HCT116 (cell line): ENCODE measurements at regions not wholly inside any gene's neighbourhood (a gene's known extent, or its start where the extent isn't known, plus 50 kb on each side); places are given as distances from the start of the nearest gene placed in this dataset.

Experiments used
- ATAC-seq: fragments of 200-7000 bp; cut with Tn5 transposase; 2 replicates; pipeline ENCODE4 v1.9.1; 2020; ENCODE audit warnings: mild to moderate bottlenecking, moderate library complexity
- BruUV-seq: library from RNA; stranded (reverse); fragments of 400-500 nt; replicated peaks from 2 replicates; lab custom pipeline; 2021; lab: Mats Ljungman, UMichigan
- CTCF ChIA-PET: fragments of 300-600 bp; sonication (Branson Sonifier 250); formaldehyde crosslinking; loops from one replicate; lab custom pipeline; 2021; ENCODE audit warnings: antibody characterized with exemption; lab: Charles Lee
- POLR2A ChIA-PET: fragments of 300-600, 350-600 bp; sonication (Branson Sonifier 250); formaldehyde crosslinking; loops from one replicate; lab custom pipeline; 2021; ENCODE audit warnings: antibody characterized with exemption; lab: Charles Lee
- RAD21 ChIA-PET, 2 experiments: fragments of 300-600 bp; sonication (Branson Sonifier 250); formaldehyde crosslinking; loops; one replicate each; lab custom pipeline; 2023; ENCODE audit warnings: low total read pairs in 2 of 2; ENCODE audit not compliant: uncharacterized antibody in 2 of 2, unreplicated experiment in 2 of 2, low non-redundant PET in 1 of 2; lab: Charles Lee
- DNase-seq: peaks from one replicate; pipeline ENCODE4 v3.0.0-alpha.2; 2010; ENCODE audit warnings: low read depth, low spot score
- H2AFZ ChIP-seq: fragments of 200-600 bp; shearing (Covaris generic), sonication (generic); 2 replicates; pipeline ENCODE4 v1.6.1; 2017; ENCODE audit warnings: low read depth, mixed run types, mixed read lengths, antibody characterized with exemption, low read length; ENCODE audit not compliant: poor library complexity, severe bottlenecking
- H3K27ac ChIP-seq: 2 replicates; pipeline ENCODE4 v1.5.1; 2012; ENCODE audit warnings: low read depth, low read length
- H3K27me3 ChIP-seq: fragments of 200-600 bp; sonication (generic); 2 replicates; pipeline ENCODE4 v1.6.1; 2016; ENCODE audit warnings: mixed run types, low read length, mixed read lengths; ENCODE audit not compliant: insufficient read depth
- H3K36me3 ChIP-seq, 2 experiments: fragments of 200-500 bp in 1 of 2; fragments of 200-600 bp in 1 of 2; sonication (Bioruptor generic) in 1 of 2; sonication (generic) in 1 of 2; 2 replicates each; pipeline versions ENCODE4 v1.5.1 to v1.6.1; 2014 to 2016; ENCODE audit warnings: low read length in 2 of 2, inconsistent platforms in 1 of 2, mixed read lengths in 1 of 2, mixed run types in 1 of 2; ENCODE audit not compliant: insufficient read depth in 2 of 2, control insufficient read depth in 1 of 2
- H3K4me1 ChIP-seq, 2 experiments: fragments of 200-600 bp in 1 of 2; sonication (generic) in 1 of 2; 2 replicates each; pipeline versions ENCODE4 v1.5.1 to v1.6.1; 2012 to 2017; ENCODE audit warnings: low read length in 2 of 2, inconsistent platforms in 1 of 2, mild to moderate bottlenecking in 1 of 2, mixed read lengths in 1 of 2, mixed run types in 1 of 2, moderate library complexity in 1 of 2; ENCODE audit not compliant: insufficient read depth in 2 of 2, control insufficient read depth in 1 of 2
- H3K4me2 ChIP-seq: fragments of 200-600 bp; sonication (generic); 2 replicates; pipeline ENCODE4 v1.6.1; 2017; ENCODE audit warnings: mixed run types, low read length, mixed read lengths
- H3K4me3 ChIP-seq, 2 experiments: fragments of 200-600 bp in 1 of 2; sonication (generic) in 1 of 2; replicated peaks in 1 of 2; 2 replicates each; pipeline ENCODE4 v1.5.1; 2011 to 2016; ENCODE audit warnings: low read length in 2 of 2, control low read depth in 1 of 2, low read depth in 1 of 2, mild to moderate bottlenecking in 1 of 2, mixed read lengths in 1 of 2, mixed run types in 1 of 2
- H3K79me2 ChIP-seq: fragments of 200-600 bp; sonication (generic); 2 replicates; pipeline ENCODE4 v1.6.1; 2017; ENCODE audit warnings: mild to moderate bottlenecking, mixed run types, low read length, moderate library complexity, mixed read lengths; ENCODE audit not compliant: insufficient read depth
- H3K9ac ChIP-seq: fragments of 200-600 bp; sonication (generic); 2 replicates; pipeline ENCODE4 v1.6.1; 2016; ENCODE audit warnings: low read length, mixed read lengths
- H3K9me2 ChIP-seq: fragments of 200-600 bp; sonication (generic), shearing (Covaris generic); 2 replicates; pipeline ENCODE4 v1.6.1; 2017; ENCODE audit warnings: mixed run types, mild to moderate bottlenecking, moderate library complexity; ENCODE audit not compliant: insufficient read depth
- H3K9me3 ChIP-seq, 2 experiments: fragments of 200-500 bp in 1 of 2; fragments of 200-600 bp in 1 of 2; sonication (Bioruptor generic) in 1 of 2; sonication (generic) in 1 of 2; 2 replicates each; pipeline ENCODE4 v1.6.1; 2014 to 2017; ENCODE audit warnings: low read length in 2 of 2, mixed read lengths in 2 of 2, inconsistent platforms in 1 of 2, low read depth in 1 of 2, mild to moderate bottlenecking in 1 of 2, mixed run types in 1 of 2, moderate library complexity in 1 of 2; ENCODE audit not compliant: control insufficient read depth in 1 of 2, insufficient read depth in 1 of 2
- H4K20me1 ChIP-seq: fragments of 200-600 bp; sonication (generic), shearing (Covaris generic); 2 replicates; pipeline ENCODE4 v1.6.1; 2017; ENCODE audit warnings: mixed run types, mild to moderate bottlenecking, moderate library complexity; ENCODE audit not compliant: insufficient read depth
- CBX3 ChIP-seq: IDR thresholded peaks from 2 replicates; pipeline ENCODE4 v1.6.1; 2012; ENCODE audit warnings: low read depth
- ELF1 ChIP-seq: IDR thresholded peaks from 2 replicates; pipeline ENCODE4 v1.6.1; 2012; ENCODE audit warnings: low read depth, borderline replicate concordance
- EZH2phosphoT487 ChIP-seq: fragments of 200-600 bp; IDR thresholded peaks from 2 replicates; pipeline ENCODE4 v1.6.1; 2018; ENCODE audit warnings: antibody characterized with exemption, borderline replicate concordance
- JUND ChIP-seq: IDR thresholded peaks from 2 replicates; pipeline ENCODE4 v1.6.1; 2012
- POLR2AphosphoS5 ChIP-seq: IDR thresholded peaks from 2 replicates; pipeline ENCODE4 v1.6.1; 2011; ENCODE audit warnings: mild to moderate bottlenecking, low read depth, low read length, moderate library complexity
- REST ChIP-seq: IDR thresholded peaks from 2 replicates; pipeline ENCODE4 v1.6.1; 2012; ENCODE audit warnings: low read depth
- ZNF274 ChIP-seq: fragments of 200-500 bp; sonication (Bioruptor generic); IDR thresholded peaks from 2 replicates; pipeline ENCODE4 v1.6.1; 2014; ENCODE audit warnings: mild to moderate bottlenecking, low read depth, low read length, inconsistent platforms
- intact Hi-C: fragments of 100-400 bp; cut with micrococcal nuclease; formaldehyde crosslinking; loops from 2 replicates; pipeline ENCODE4 v1.10.0; 2022

- Histone ChIP-seq H3K27ac (no peak overlapping the region), H3K9me3 (no peaks in the 10 kb centered on the region), H3K4me1 (no peaks in the 10 kb centered on the region), H3K4me2 (no peak overlapping the region), H3K9ac (no peak overlapping the region), H4K20me1 (no peaks in the 10 kb centered on the region), H3K4me3 (no peak overlapping the region), H2AFZ (no peak overlapping the region), H3K27me3 (peaks cover 10% of the 10 kb centered on the region), H3K9me2 (no peaks in the 10 kb centered on the region), H3K79me2 (no peaks in the 10 kb centered on the region), H3K36me3 (no peaks in the 10 kb centered on the region)
- DNase-seq = no peak
- intact Hi-C loops = no loop called here
- RAD21 ChIA-PET = no interaction called here
- POLR2A ChIA-PET = no interaction called here
- no TSS peak for BruUV-seq
- TF ChIP-seq POLR2AphosphoS5 = no peak
- no peak for TF ChIP-seq EZH2phosphoT487
- TF ChIP-seq CBX3 = no peak
- no peak for TF ChIP-seq JUND
- TF ChIP-seq ZNF274 = no peak
- no peak for TF ChIP-seq REST
- CTCF ChIA-PET = no interaction called here
- no peak for ATAC-seq
Observed at GRCh38 chr17:77604301-77604972, 354.1 kb upstream of the TNRC6C start.

GRCh38 chr17:77604973-77605313, 353.6 kb upstream of the TNRC6C start:
- ChIA-PET POLR2A (no interaction called here), CTCF (no interaction called here), RAD21 (no interaction called here)
- intact Hi-C loops = no loop called here
- ATAC-seq (no peak), DNase-seq (no peak)
- no peak overlapping the region for H3K9ac ChIP-seq
- H3K4me3 ChIP-seq = no peak overlapping the region
- no peak overlapping the region for H3K27ac ChIP-seq
- no TSS peak for BruUV-seq
- H3K9me3 ChIP-seq = no peaks in the 10 kb centered on the region
- no peak overlapping the region for H2AFZ ChIP-seq
- H3K9me2 ChIP-seq = no peaks in the 10 kb centered on the region
- H3K4me2 ChIP-seq = no peak overlapping the region
- no peaks in the 10 kb centered on the region for H3K79me2 ChIP-seq
- H3K27me3 ChIP-seq = peaks cover 13% of the 10 kb centered on the region
- no peaks in the 10 kb centered on the region for H3K36me3 ChIP-seq
- H3K4me1 ChIP-seq = no peaks in the 10 kb centered on the region
- no peak for TF ChIP-seq ELF1
- H4K20me1 ChIP-seq = no peaks in the 10 kb centered on the region
